Activated T-cell treated with anti-CD3 and anti-CD28 coated beads, Interleukin-2, amount 50 U/mL, for 1 hour (primary cell): ENCODE measurements at regions not wholly inside any gene's neighbourhood (a gene's known extent, or its start where the extent isn't known, plus 50 kb on each side); places are given as distances from the start of the nearest gene placed in this dataset.

Experiments used
- DNase-seq: peaks from one replicate; pipeline ENCODE4 v3.0.0-alpha.2; 2020

GRCh38 chr16:5557966-5558365 lies 460.4 kb upstream of the EEF2KMT start:
- no peak for DNase-seq

- no peak for DNase-seq
Observed at GRCh38 chr16:5557448-5557847, 459.9 kb upstream of the EEF2KMT start.

GRCh38 chr16:5556158-5556810 lies 458.7 kb upstream of the EEF2KMT start:
- DNase-seq = no peak

- no peak for DNase-seq
Observed at GRCh38 chr16:5551909-5552308, 454.3 kb upstream of the EEF2KMT start.

- no peak for DNase-seq
Observed at GRCh38 chr16:5549802-5550201, 452.2 kb upstream of the EEF2KMT start.

- no peak for DNase-seq
Observed at GRCh38 chr16:5541356-5541755, 443.8 kb upstream of the EEF2KMT start.

GRCh38 chr16:5537347-5537746 lies 439.8 kb upstream of the EEF2KMT start:
- DNase-seq = no peak

GRCh38 chr16:5533321-5533888 lies 435.8 kb upstream of the EEF2KMT start:
- no peak for DNase-seq

- DNase-seq = no peak
Observed at GRCh38 chr16:5527817-5528216, 430.2 kb upstream of the EEF2KMT start.

GRCh38 chr16:5526826-5527225 lies 429.2 kb upstream of the EEF2KMT start:
- DNase-seq = no peak

GRCh38 chr16:5523829-5524228 lies 426.2 kb upstream of the EEF2KMT start:
- no peak for DNase-seq

- DNase-seq = no peak
Observed at GRCh38 chr16:5516115-5516514, 418.5 kb upstream of the EEF2KMT start.

- no peak for DNase-seq
Observed at GRCh38 chr16:5512014-5512413, 414.4 kb upstream of the EEF2KMT start.

GRCh38 chr16:5510819-5511370 lies 413.3 kb upstream of the EEF2KMT start:
- no peak for DNase-seq

GRCh38 chr16:5509794-5510193 lies 412.2 kb upstream of the EEF2KMT start:
- no peak for DNase-seq

- no peak for DNase-seq
Observed at GRCh38 chr16:5509336-5509735, 411.7 kb upstream of the EEF2KMT start.

- DNase-seq = no peak
Observed at GRCh38 chr16:5508371-5508770, 410.8 kb upstream of the EEF2KMT start.

GRCh38 chr16:5506021-5506420 lies 408.4 kb upstream of the EEF2KMT start:
- no peak for DNase-seq

GRCh38 chr16:5505091-5505887 lies 407.7 kb upstream of the EEF2KMT start:
- DNase-seq = no peak

- DNase-seq = no peak
Observed at GRCh38 chr16:5504064-5504781, 406.6 kb upstream of the EEF2KMT start.

- DNase-seq = no peak
Observed at GRCh38 chr16:5502944-5503343, 405.3 kb upstream of the EEF2KMT start.

- DNase-seq = no peak
Observed at GRCh38 chr16:5502467-5502869, 404.9 kb upstream of the EEF2KMT start.

- no peak for DNase-seq
Observed at GRCh38 chr16:5500526-5500925, 402.9 kb upstream of the EEF2KMT start.
